Activated CD4-positive, alpha-beta T cell treated with anti-CD3 and anti-CD28 coated beads for 1 hour (primary cell): ENCODE measurements at regions not wholly inside any gene's neighbourhood (a gene's known extent, or its start where the extent isn't known, plus 50 kb on each side); places are given as distances from the start of the nearest gene placed in this dataset.

ENCODE experiments used
- DNase-seq: peaks from one replicate; pipeline ENCODE4 v3.0.0-alpha.2; 2020

GRCh38 chr11:95717314-95717713 lies 72.3 kb downstream of the FAM76B start:
- DNase-seq = no peak

DNA sequence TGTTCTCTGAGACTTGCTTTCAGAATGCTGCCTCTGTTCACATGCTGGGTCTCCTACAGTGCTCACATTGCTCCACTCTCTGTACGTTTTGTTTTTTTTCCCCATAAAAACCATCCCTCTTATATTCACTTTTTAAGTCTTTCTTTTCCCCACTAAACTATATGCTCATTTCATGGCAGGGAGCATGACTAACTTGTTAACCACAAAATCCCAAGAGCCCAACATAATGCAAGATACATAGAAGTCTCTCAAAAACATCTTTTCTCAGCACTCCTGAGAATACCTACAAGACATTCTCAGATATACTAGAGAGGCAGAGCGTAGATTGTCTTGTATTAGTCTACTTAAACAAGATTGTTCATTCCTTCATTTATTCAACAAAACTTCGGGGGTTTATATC lies 73.3 kb downstream of the FAM76B start:
- DNase-seq = no peak

GRCh38 chr11:95715777-95716241 lies 73.8 kb downstream of the FAM76B start:
- peak; percentile 10 for DNase-seq

DNA sequence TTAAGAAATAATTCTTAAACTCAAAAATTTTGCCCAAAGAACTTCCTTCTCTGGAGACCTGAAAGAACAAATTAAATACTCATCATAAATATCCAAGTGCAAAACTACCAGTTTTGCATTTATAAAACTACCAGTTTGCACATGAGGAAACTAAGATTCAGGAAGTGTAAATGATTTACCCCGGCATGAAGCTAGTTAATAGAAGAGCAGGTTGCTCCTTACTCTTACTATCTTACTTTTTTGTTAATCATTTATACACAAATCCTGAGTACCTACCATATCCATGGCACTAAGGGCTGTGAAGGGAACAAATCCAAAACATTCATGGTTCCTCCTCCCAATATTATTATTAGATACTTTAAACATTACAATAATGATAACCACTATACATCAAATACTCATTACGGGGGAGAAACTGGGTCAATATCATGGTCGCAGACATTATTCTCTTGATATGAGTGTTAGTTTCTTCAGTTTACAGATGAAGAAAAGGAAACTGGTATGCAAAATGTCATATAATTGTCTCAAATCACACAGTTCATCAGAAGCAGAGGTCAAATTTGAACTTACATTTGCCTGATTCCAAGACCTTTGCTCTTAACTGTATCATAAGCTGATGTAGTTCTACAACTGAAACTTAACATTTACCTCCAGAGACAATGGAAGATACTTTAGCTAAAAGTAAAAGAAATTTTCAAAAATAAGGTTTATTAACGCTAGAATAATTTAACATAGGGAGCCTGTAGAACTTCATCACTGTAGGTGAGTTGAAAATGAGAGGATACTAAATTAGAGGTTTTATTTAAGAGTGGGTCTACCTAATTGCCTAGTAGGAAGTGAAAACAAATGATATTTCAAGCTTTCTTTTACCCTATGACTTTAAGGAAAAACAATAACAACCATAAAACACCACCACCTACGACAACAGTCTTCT lies 74.5 kb downstream of the FAM76B start:
- no peak for DNase-seq

- DNase-seq = no peak
Observed at GRCh38 chr11:95713428-95713827, 76.2 kb downstream of the FAM76B start.

- DNase-seq = no peak
Observed at GRCh38 chr11:95711945-95712221, 77.7 kb downstream of the FAM76B start.

DNA sequence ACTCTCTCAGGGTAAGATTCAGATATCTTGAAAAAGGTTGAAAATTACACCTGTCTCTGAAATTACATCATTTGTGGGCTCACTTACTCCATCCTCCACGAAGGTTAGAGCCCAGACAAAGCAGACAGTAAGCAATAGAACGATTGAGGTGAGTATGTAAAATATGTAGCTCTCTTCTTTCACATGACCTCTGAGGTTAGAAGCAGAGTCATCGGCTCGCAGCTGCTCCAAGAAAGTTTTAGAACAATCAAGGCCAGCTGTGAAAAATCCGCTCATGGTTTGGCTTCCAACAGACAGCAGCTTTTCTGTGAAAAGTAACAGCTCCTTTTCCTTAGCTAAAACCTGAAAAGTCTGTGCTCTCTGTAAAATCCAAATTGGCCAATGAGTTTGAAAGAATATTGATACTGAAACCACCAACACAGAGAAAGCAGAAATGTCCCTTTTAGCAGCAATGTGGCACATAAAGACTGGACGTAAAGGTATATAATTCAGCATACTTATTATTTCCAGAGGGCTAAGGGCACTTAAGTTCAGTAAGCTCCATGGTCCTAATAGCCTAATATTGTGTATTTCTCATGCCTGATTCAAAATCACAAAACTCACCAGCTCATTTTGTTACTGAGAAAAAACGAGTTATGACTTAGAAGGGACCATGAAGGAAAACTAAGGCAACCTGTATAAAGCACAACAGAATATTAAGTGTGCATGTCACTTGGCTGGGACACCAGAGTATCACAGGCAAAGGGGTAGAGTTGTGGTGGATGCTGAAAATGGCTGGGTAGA lies 78.2 kb downstream of the FAM76B start:
- DNase-seq = no peak

GRCh38 chr11:95708681-95709080 lies 80.9 kb downstream of the FAM76B start:
- no peak for DNase-seq

DNA sequence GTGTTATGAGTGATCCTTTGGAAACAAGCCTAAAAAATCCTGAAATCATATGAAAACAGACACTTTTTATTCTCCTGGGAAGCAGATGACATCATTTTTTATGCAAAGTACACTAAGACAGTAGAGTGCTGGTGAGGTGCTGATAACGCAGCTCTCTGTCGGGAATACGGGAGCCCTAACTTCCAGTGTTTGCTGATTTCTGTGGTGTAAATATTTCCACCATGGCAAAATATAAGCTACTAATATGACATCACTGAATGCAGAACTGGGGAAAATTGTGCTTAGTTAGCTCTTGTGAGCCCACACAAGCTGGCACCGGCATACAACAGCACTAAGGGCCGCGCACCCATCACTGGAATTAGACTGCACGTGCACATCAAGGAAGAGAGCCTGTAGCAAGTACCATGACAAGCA lies 82.6 kb downstream of the FAM76B start:
- no peak for DNase-seq

- peak; percentile 79 for DNase-seq
Observed at GRCh38 chr11:95705485-95706124, 84.0 kb downstream of the FAM76B start.

GRCh38 chr11:95704865-95705264 lies 84.7 kb downstream of the FAM76B start:
- no peak for DNase-seq

GRCh38 chr11:95703049-95703448 lies 86.5 kb downstream of the FAM76B start:
- no peak for DNase-seq

DNA sequence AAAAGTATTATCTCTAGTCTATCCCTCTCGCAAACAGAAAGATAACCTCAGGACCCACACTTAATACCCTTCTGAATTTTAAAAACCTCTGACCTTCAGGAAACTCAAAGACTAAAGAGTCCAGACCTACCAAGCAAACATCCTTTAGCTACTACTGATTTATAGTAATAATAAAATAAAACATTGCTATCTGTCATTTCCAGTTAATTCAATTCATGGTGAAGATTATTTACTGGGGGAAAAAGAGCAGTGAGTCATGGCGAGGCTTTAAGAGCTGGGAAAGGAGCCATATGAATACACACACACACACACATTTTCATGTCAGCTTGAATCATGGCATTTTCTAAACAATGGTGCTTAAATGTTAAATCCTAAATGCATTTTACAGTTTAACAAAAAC lies 87.1 kb downstream of the FAM76B start:
- DNase-seq = no peak

GRCh38 chr11:95700471-95700817 lies 89.1 kb downstream of the FAM76B start:
- no peak for DNase-seq

GRCh38 chr11:95699631-95700470 lies 89.7 kb downstream of the FAM76B start:
- no peak for DNase-seq

DNA sequence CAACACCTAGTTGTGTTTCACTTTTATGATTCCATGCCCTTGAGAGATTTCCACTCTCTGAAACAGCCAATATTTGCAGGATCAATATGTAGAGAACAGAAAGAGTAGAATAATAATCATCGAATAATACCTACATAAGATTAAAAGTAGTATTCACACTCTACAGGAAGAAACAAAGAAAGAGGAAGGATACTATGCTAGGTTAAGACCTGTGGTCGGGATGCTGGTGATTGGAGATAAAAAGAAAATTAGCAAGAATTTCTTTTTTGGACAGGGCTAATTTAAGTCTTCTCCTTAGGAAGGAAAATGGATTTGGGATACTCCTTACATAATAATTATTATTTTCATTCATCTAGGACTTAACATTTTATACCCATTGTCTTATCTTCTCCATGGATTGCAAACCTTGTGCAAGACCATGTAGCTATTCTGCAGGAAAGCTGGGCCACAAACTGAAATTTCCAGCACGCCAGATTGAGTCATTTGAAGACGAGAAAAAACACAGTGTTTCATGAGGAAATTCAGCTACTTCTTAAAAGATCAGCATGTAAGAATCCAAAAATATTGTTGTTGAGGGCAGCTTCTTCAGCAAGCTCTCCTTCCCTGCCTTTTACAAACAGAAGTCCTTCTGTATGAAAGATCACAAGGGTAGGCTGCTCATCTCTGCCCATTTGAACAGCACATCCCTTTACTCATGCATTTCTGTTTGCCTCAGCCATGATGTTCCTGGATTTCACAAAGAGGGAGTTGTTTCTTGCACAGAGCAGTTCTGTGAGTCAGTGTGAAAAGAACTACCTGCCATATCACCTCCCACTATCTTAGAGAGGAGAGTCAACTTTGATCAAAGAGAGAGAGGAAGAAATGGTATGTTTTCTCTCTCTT lies 90.7 kb downstream of the FAM76B start:
- DNase-seq = no peak

- no peak for DNase-seq
Observed at GRCh38 chr11:95697614-95698408, 91.8 kb downstream of the FAM76B start.

- DNase-seq = no peak
Observed at GRCh38 chr11:95695181-95695580, 94.4 kb downstream of the FAM76B start.

DNA sequence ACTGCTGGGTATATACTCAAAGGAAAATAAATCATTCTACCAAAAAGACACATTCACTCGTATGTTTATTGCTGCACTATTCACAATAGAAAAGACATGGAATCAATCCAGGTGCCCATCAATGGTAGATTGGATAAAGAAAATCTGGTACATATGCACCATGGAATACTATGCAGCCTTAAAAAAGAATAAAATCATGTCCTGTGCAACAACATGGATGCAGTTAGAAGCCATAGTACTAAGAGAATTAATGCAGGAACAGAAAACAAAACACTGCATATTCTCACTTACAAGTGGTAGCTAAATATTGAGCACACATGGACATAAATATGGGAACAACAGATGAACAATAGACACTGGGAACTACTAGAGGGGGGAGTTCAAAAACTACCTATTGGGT lies 96.3 kb downstream of the FAM76B start:
- no peak for DNase-seq

DNA sequence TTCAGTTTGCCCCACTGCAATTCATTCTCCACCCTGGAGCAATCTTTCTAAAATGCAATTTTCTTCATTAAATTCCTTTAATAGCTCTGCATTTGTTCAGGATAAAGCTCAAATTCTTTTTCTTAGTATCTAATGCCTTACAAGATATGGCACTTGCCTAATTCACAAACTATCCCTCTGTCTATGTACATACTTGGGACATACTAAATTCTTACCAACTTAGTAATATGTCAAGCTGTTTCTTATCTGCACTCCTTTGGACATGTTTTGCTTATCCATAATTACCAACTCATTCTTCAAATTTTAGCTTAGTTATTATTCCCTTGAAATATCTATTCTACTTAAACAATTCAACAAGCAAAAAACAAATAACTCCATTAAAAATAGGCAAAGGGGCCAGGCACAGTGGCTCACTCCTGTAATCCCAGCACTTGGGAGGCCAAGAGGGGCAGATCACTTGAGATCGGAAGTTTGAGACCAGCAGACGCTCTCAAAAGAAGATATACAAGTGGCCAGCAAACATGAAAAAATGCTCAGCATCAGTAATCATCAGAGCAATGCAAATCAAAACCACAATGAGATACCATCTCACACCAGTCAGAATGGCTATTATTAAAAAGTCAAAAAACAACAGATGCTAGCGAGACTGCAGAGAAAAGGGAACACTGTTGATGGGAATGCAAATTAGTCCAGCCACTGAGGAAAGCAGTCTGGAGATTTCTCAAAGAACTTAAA lies 96.9 kb downstream of the FAM76B start:
- no peak for DNase-seq
